ENCODE measurements at regions not wholly inside any gene's neighbourhood (a gene's known extent, or its start where the extent isn't known, plus 50 kb on each side); places are given as distances from the start of the nearest gene placed in this dataset.

DNA sequence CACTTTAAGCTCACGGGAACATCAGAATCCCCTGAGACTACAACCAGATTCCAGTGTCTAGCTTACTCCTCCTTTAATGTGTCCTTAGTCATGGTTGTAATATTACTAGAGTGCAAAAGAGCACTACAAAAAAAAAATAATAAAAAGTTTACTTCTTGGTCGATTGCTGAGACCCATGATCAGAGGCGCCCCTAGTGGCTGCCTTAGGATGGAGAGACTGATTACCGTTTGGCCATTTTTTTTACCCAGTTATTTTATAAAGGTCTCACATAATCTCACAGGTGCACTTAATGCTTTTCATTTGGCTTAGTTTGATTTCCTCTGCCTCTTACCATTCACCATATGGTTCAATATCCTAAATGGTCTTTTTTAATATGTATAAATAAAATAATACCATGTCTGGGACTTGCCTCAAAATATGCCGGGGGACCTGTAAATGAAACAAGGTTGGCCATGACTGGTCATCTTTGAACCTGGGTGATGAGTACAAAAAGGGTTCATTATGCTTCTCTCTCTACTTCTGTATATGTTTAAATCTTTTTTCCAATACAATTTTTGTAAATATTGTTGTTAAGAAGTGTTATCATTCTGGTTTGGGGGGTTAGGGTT, 331.5 kb upstream of the NFE2L3 start:
- H3K4me3 ChIP-seq, result no peak overlapping the region
- 61 to 69% (median 63%) methylated on average over 5 of the region's 5 CpGs for WGBS, 4 donors
- no peaks in the 10 kb centered on the region for H3K9me3 ChIP-seq (replicated peaks in 1 of 3)
- intact Hi-C loops (cut with DNase I), result no loop called here
- no peaks in the 10 kb centered on the region for H3K27me3 ChIP-seq
- peak in 3 of 7 donors; percentile 15 to 28 (median 15) for DNase-seq
- H3K4me1 ChIP-seq (replicated peaks in 1 of 2), result no peaks in the 10 kb centered on the region
- no peaks in the 10 kb centered on the region for H3K36me3 ChIP-seq (replicated peaks in 1 of 2)
- no peak overlapping the region for H3K27ac ChIP-seq
- no peak for TF ChIP-seq POLR2A (IDR thresholded peaks at IDR 0.05)
- TF ChIP-seq, protein P1, sequence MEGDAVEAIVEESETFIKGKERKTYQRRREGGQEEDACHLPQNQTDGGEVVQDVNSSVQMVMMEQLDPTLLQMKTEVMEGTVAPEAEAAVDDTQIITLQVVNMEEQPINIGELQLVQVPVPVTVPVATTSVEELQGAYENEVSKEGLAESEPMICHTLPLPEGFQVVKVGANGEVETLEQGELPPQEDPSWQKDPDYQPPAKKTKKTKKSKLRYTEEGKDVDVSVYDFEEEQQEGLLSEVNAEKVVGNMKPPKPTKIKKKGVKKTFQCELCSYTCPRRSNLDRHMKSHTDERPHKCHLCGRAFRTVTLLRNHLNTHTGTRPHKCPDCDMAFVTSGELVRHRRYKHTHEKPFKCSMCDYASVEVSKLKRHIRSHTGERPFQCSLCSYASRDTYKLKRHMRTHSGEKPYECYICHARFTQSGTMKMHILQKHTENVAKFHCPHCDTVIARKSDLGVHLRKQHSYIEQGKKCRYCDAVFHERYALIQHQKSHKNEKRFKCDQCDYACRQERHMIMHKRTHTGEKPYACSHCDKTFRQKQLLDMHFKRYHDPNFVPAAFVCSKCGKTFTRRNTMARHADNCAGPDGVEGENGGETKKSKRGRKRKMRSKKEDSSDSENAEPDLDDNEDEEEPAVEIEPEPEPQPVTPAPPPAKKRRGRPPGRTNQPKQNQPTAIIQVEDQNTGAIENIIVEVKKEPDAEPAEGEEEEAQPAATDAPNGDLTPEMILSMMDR (IDR thresholded peaks at IDR 0.05), result peak; percentile 10 to 48 (median 23)

DNA sequence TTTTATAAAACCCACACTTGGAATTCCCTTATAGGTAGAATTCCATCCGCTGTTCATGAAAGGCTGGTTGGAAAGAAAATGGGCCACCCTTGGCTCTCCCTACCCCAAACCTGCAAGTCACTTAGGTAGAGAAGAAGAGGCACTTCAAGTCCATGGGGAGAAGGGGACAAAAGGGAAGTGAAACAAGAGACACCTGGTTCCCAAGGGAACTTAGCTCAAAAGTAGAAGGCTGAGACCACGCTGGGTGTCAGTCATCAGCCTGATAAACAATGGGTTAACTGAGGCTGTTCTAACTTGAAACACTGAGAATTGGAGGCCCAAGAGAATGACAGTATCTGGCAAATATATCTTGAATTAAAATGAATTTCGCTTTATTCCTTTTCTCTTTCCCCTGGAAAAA, 330.8 kb upstream of the NFE2L3 start:
- DNase-seq, result no peak
- Histone ChIP-seq H3K4me3 (no peak overlapping the region), H3K36me3 (replicated peaks in 1 of 2) (no peaks in the 10 kb centered on the region), H3K27me3 (no peaks in the 10 kb centered on the region), H3K27ac (no peak overlapping the region), H3K4me1 (replicated peaks in 1 of 2) (no peaks in the 10 kb centered on the region), H3K9me3 (replicated peaks in 1 of 3) (no peaks in the 10 kb centered on the region)
- 78 to 89% (median 85%) methylated on average over 3 of the region's 3 CpGs for WGBS, 4 donors
- TF ChIP-seq, protein P1 (IDR thresholded peaks at IDR 0.05), result no peak
- TF ChIP-seq POLR2A (IDR thresholded peaks at IDR 0.05), result no peak
- intact Hi-C loops (cut with DNase I), result no loop called here

DNA sequence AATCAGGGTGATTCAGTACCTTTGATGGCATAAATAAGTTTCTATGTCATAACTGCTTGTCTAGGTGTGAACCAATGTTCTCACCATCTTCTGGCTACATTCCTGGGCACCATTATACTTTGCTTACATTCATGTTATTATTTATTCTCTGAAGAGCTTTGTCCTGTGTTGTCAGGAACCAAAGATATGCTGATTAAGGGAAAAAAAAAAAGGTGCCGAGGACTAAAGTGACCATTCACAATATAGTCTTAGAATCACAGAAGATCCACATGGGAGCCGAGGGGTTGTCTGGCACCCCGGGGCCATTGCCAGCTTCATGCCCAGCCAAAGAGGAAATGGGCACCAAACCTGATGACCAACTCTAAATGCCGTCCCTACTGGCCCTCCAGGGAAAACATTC, 329.2 kb upstream of the NFE2L3 start:
- Histone ChIP-seq H3K9me3 (replicated peaks in 1 of 3) (no peaks in the 10 kb centered on the region), H3K4me3 (no peak overlapping the region), H3K36me3 (replicated peaks in 1 of 2) (no peaks in the 10 kb centered on the region), H3K27ac (no peak overlapping the region), H3K27me3 (no peaks in the 10 kb centered on the region), H3K4me1 (replicated peaks in 1 of 2) (no peaks in the 10 kb centered on the region)
- intact Hi-C loops (cut with DNase I), result no loop called here
- no peak for DNase-seq
- no peak for TF ChIP-seq POLR2A (IDR thresholded peaks at IDR 0.05)
- TF ChIP-seq, protein P1 (IDR thresholded peaks at IDR 0.05), result no peak
- 88 to 94% (median 90%) methylated on average over 4 of the region's 4 CpGs for WGBS, 4 donors

DNA sequence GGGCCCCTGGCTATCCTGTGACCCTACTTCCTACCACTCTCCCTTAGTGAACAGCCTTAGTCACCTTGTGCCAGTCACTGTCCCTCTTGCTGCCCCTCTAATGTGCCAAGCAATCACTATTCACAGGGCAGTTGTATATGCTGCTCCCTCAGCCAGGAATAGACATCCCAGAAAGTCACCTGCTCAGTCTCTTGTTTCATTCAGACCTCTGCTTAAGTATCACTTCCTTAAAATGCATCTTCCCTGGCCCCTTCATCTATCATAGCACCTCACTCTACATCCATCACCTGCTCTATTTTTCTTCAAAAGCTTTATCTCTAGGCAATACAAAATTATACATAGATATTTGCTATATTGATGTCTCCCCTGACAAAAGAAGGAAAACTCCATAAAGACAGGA, 328.4 kb upstream of the NFE2L3 start:
- Histone ChIP-seq H3K36me3 (replicated peaks in 1 of 2) (no peaks in the 10 kb centered on the region), H3K4me3 (no peak overlapping the region), H3K4me1 (replicated peaks in 1 of 2) (no peaks in the 10 kb centered on the region), H3K27ac (no peak overlapping the region), H3K27me3 (no peaks in the 10 kb centered on the region), H3K9me3 (replicated peaks in 1 of 3) (no peaks in the 10 kb centered on the region)
- DNase-seq, result no peak
- TF ChIP-seq, protein P1 (IDR thresholded peaks at IDR 0.05), result no peak
- TF ChIP-seq POLR2A (IDR thresholded peaks at IDR 0.05), result no peak
- intact Hi-C loops (cut with DNase I), result no loop called here

Data from adrenal gland (tissue), 9 donors.